H1 (cell line): ENCODE measurements at regions not wholly inside any gene's neighbourhood (a gene's known extent, or its start where the extent isn't known, plus 50 kb on each side); places are given as distances from the start of the nearest gene placed in this dataset.

Source experiments
- CREB1 ChIP-seq: IDR thresholded peaks from 2 replicates; pipeline ENCODE4 v1.6.1; 2012; ENCODE audit warnings: inconsistent platforms
- CTCF ChIP-seq, 3 experiments: IDR thresholded peaks; 1 replicate in 2 of 3; 2 replicates in 1 of 3; pipeline versions ENCODE4 v1.5.1 to v1.6.1; 2011; ENCODE audit warnings: low read length in 3 of 3, mild to moderate bottlenecking in 3 of 3, inconsistent platforms in 2 of 3, low read depth in 1 of 3, moderate library complexity in 1 of 3; ENCODE audit not compliant: insufficient read depth in 1 of 3; ENCODE audit errors: control extremely low read depth in 1 of 3
- EP300 ChIP-seq, 2 experiments: IDR thresholded peaks; 1 replicate in 1 of 2; 2 replicates in 1 of 2; pipeline ENCODE4 v1.6.1; 2011 to 2012; ENCODE audit warnings: low read depth in 2 of 2, low read length in 2 of 2, mild to moderate bottlenecking in 2 of 2, borderline replicate concordance in 1 of 2, inconsistent platforms in 1 of 2, moderate library complexity in 1 of 2
- EZH2 ChIP-seq: fragments of 200-600 bp; sonication (generic); IDR thresholded peaks from 2 replicates; pipeline ENCODE4 v1.7.1; 2012; ENCODE audit warnings: low read depth, mild to moderate bottlenecking, moderate library complexity, low read length, inconsistent platforms; ENCODE audit not compliant: severe bottlenecking
- FOSL1 ChIP-seq: IDR thresholded peaks from 2 replicates; pipeline ENCODE4 v1.6.1; 2011; ENCODE audit warnings: mild to moderate bottlenecking, low read depth, low read length, moderate library complexity; ENCODE audit not compliant: insufficient read depth
- GTF2F1 ChIP-seq: IDR thresholded peaks from 2 replicates; pipeline ENCODE4 v1.6.1; 2012; ENCODE audit warnings: low read depth, low read length, improper control_type of control experiment, borderline replicate concordance
- MAX ChIP-seq: IDR thresholded peaks from 2 replicates; pipeline ENCODE4 v1.6.1; 2012; ENCODE audit warnings: inconsistent platforms
- POLR2A ChIP-seq, 2 experiments: IDR thresholded peaks; 1 replicate in 1 of 2; 2 replicates in 1 of 2; pipeline ENCODE4 v1.6.1; 2011; ENCODE audit warnings: low read depth in 2 of 2, low read length in 2 of 2, mild to moderate bottlenecking in 2 of 2; ENCODE audit errors: control extremely low read depth in 1 of 2
- RAD21 ChIP-seq, 2 experiments: IDR thresholded peaks in 1 of 2; conservative IDR thresholded peaks in 1 of 2; 2 replicates each; pipeline ENCODE4 v1.6.1; 2011; ENCODE audit warnings: low read depth in 2 of 2, low read length in 2 of 2, improper control_type of control experiment in 1 of 2, inconsistent platforms in 1 of 2, mild to moderate bottlenecking in 1 of 2, moderate library complexity in 1 of 2
- RFX5 ChIP-seq: IDR thresholded peaks from 2 replicates; pipeline ENCODE4 v1.6.1; 2011; ENCODE audit warnings: low read depth, low read length, improper control_type of control experiment, borderline replicate concordance
- SRF ChIP-seq: IDR thresholded peaks from 2 replicates; pipeline ENCODE4 v1.6.1; 2011; ENCODE audit warnings: mild to moderate bottlenecking, low read depth, low read length, moderate library complexity
- SUZ12 ChIP-seq: fragments of 200-600 bp; sonication (generic); IDR thresholded peaks from 2 replicates; pipeline ENCODE4 v1.6.1; 2012; ENCODE audit warnings: mild to moderate bottlenecking, inconsistent platforms, low read length, moderate library complexity, mixed read lengths
- TAF1 ChIP-seq: IDR thresholded peaks from 2 replicates; pipeline ENCODE4 v1.6.1; 2011; ENCODE audit warnings: mild to moderate bottlenecking, low read depth, low read length
- ZNF274 ChIP-seq: IDR thresholded peaks from 2 replicates; pipeline ENCODE4 v1.7.0; 2012; ENCODE audit warnings: low read length, borderline replicate concordance; ENCODE audit errors: extremely low read depth

GRCh38 chr4:92234393-92235176 is 69.2 kb upstream of the GRID2 start:
- TF ChIP-seq EZH2 (no peak), SUZ12 (no peak), CTCF (IDR thresholded peaks at IDR 0.05; ENCODE audit: control extremely low read depth in 1 of 3, insufficient read depth in 1 of 3, low read depth in 1 of 3, low read length in 3 of 3) (no peak), MAX (no peak), SRF (no peak), POLR2A (IDR thresholded peaks at IDR 0.05; ENCODE audit: control extremely low read depth in 1 of 2, low read depth in 2 of 2, low read length in 2 of 2) (no peak), EP300 (IDR thresholded peaks at IDR 0.05; ENCODE audit: borderline replicate concordance in 1 of 2, low read depth in 2 of 2, low read length in 2 of 2) (no peak), CREB1 (no peak), RAD21 (IDR thresholded peaks at IDR 0.05 in 1 of 2, conservative IDR thresholded peaks at IDR 0.05 in 1 of 2; ENCODE audit: low read depth in 2 of 2, low read length in 2 of 2) (no peak), FOSL1 (no peak), GTF2F1 (no peak), TAF1 (no peak), RFX5 (no peak), ZNF274 (no peak)
